MCF 10A (cell line): ENCODE measurements at regions not wholly inside any gene's neighbourhood (a gene's known extent, or its start where the extent isn't known, plus 50 kb on each side); places are given as distances from the start of the nearest gene placed in this dataset.
"Not testable (repeated sequence)": the region's sequence is repeated elsewhere in the genome, so short reads cannot be mapped to it uniquely, and the experiment has no call there.

ENCODE experiments used
- BruUV-seq: library from RNA; stranded (reverse); fragments of 400-500 nt; replicated peaks from 2 replicates; lab custom pipeline; 2021; lab: Mats Ljungman, UMichigan
- CTCF ChIA-PET: fragments of 300-600 bp; sonication (Branson Sonifier 250); formaldehyde crosslinking; extraction: SDS; loops from one replicate; lab custom pipeline; 2021; ENCODE audit warnings: antibody characterized with exemption, inconsistent platforms; lab: Yijun Ruan, JAX
- POLR2A ChIA-PET: fragments of 300-600, 350-650 bp; sonication (Branson Sonifier 250); formaldehyde crosslinking; extraction: SDS; loops from one replicate; lab custom pipeline; 2020; ENCODE audit warnings: antibody characterized with exemption, inconsistent platforms; lab: Yijun Ruan, JAX
- DNase-seq: peaks from one replicate; pipeline ENCODE4 v3.0.0-alpha.2; 2018; ENCODE audit not compliant: unreplicated experiment
- H3K27ac Mint-ChIP-seq: one replicate; pipeline ENCODE4 v1.8.0; 2022; ENCODE audit warnings: mild to moderate bottlenecking, low read depth, mixed read lengths; ENCODE audit not compliant: unreplicated experiment
- H3K27me3 Mint-ChIP-seq: one replicate; pipeline ENCODE4 v1.8.0; 2022; ENCODE audit warnings: mixed read lengths; ENCODE audit not compliant: insufficient read depth, unreplicated experiment
- H3K36me3 Mint-ChIP-seq: one replicate; pipeline ENCODE4 v1.8.0; 2022; ENCODE audit warnings: mild to moderate bottlenecking, moderate library complexity, mixed read lengths; ENCODE audit not compliant: insufficient read depth, unreplicated experiment
- H3K4me1 Mint-ChIP-seq: one replicate; pipeline ENCODE4 v1.8.0; 2022; ENCODE audit warnings: mixed read lengths; ENCODE audit not compliant: insufficient read depth, unreplicated experiment
- H3K4me3 Mint-ChIP-seq: one replicate; pipeline ENCODE4 v1.8.0; 2022; ENCODE audit warnings: mild to moderate bottlenecking, moderate library complexity, mixed read lengths; ENCODE audit not compliant: unreplicated experiment
- H3K9me3 Mint-ChIP-seq: one replicate; pipeline ENCODE4 v1.8.0; 2022; ENCODE audit warnings: mixed read lengths; ENCODE audit not compliant: unreplicated experiment
- intact Hi-C: fragments of 100-400 bp; cut with micrococcal nuclease; formaldehyde crosslinking; loops from 2 replicates; pipeline ENCODE4 v1.14.1; 2022
- TF ChIP-seq, protein P1 (sequence below): fragments of 200-600 bp; IDR thresholded peaks from one replicate; pipeline ENCODE4 v1.8.0; 2022; ENCODE audit warnings: antibody characterized with exemption, mild to moderate bottlenecking; ENCODE audit not compliant: unreplicated experiment

DNA sequence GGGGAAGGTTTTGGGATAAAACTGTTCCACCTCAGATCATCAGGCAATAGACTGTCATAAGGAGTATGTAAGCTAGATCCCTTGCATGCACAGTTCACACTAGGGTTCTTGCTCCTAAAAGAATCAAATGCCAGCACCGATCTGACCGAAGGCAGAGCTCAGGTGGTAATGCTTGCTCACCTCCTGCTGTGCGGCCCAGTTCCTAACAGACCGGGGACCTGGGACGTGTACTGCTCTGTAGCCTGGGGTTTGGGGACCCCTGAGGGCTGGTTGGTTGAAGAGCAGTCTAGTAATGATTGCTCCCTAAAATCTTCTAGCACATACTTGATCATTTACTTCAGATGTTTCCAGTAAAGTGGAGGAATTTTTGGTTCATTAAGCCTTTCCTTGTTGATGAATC, 173.1 kb upstream of the SLIT2 start:
- ChIA-PET POLR2A (no interaction called here), CTCF (no interaction called here)
- H3K27me3 Mint-ChIP-seq = no peaks in the 10 kb centered on the region
- BruUV-seq = no TSS peak
- H3K4me1 Mint-ChIP-seq = no peaks in the 10 kb centered on the region
- no peak overlapping the region for H3K27ac Mint-ChIP-seq
- H3K4me3 Mint-ChIP-seq = no peak overlapping the region
- intact Hi-C loops = loop anchor here (10.0 kb wide), 1 partner anchor 774 kb away; no protein-coding TSS in a partner anchor
- TF ChIP-seq, protein P1, sequence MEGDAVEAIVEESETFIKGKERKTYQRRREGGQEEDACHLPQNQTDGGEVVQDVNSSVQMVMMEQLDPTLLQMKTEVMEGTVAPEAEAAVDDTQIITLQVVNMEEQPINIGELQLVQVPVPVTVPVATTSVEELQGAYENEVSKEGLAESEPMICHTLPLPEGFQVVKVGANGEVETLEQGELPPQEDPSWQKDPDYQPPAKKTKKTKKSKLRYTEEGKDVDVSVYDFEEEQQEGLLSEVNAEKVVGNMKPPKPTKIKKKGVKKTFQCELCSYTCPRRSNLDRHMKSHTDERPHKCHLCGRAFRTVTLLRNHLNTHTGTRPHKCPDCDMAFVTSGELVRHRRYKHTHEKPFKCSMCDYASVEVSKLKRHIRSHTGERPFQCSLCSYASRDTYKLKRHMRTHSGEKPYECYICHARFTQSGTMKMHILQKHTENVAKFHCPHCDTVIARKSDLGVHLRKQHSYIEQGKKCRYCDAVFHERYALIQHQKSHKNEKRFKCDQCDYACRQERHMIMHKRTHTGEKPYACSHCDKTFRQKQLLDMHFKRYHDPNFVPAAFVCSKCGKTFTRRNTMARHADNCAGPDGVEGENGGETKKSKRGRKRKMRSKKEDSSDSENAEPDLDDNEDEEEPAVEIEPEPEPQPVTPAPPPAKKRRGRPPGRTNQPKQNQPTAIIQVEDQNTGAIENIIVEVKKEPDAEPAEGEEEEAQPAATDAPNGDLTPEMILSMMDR = no peak
- H3K9me3 Mint-ChIP-seq = peaks cover 13% of the 10 kb centered on the region
- no peaks in the 10 kb centered on the region for H3K36me3 Mint-ChIP-seq
- no peak for DNase-seq

DNA sequence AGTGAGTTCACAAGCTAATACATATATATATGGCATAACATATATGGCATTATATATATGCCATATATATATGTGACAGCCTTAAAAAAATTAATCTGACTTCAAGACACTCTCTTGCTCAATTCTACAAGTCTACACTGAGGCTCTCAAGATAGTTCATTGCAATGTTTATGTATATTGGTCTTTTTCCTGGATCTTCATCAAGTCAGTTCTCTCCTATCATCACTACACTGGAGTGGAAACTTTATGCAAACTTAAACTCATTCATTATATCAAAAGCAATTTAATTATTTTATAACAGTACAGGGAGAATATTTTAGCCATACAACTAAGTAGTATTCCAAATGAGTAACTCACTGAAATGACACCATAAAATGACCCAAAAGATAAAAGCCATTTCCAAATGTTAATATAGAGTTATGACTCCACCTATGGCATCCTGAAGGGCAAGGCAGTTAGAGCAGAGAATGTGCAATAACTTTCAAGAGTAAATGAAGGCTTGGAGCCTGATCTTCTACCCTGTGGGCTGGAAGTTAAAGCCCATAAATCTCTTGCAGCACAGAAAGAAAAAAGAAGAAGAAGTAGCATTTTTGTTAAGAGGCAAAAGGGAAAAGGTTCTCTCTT, 176.3 kb upstream of the SLIT2 start:
- H3K27ac Mint-ChIP-seq = no peak overlapping the region
- CTCF ChIA-PET = no interaction called here
- no peak for DNase-seq
- BruUV-seq = no TSS peak
- POLR2A ChIA-PET = interaction anchor here (0.7 kb wide), 1 partner anchor 240 kb away, joined by 3 read pairs; no protein-coding TSS in a partner anchor
- H3K27me3 Mint-ChIP-seq = no peaks in the 10 kb centered on the region
- intact Hi-C loops = loop anchor here (10.0 kb wide), 1 partner anchor 771 kb away; no protein-coding TSS in a partner anchor
- no peaks in the 10 kb centered on the region for H3K4me1 Mint-ChIP-seq
- TF ChIP-seq, protein P1 = no peak
- no peak overlapping the region for H3K4me3 Mint-ChIP-seq
- no peaks in the 10 kb centered on the region for H3K36me3 Mint-ChIP-seq
- no peaks in the 10 kb centered on the region for H3K9me3 Mint-ChIP-seq

GRCh38 chr4:20074450-20074849, 177.3 kb upstream of the SLIT2 start:
- Mint-ChIP-seq H3K27ac (no peak overlapping the region), H3K27me3 (no peaks in the 10 kb centered on the region), H3K36me3 (no peaks in the 10 kb centered on the region), H3K4me3 (no peak overlapping the region), H3K9me3 (no peaks in the 10 kb centered on the region), H3K4me1 (no peaks in the 10 kb centered on the region)
- TF ChIP-seq, protein P1 = no peak
- POLR2A ChIA-PET = interaction anchor here (0.7 to 1.3 kb wide), 3 partner anchors 9 to 500 kb away, joined by 3 read pairs; no protein-coding TSS in a partner anchor
- no peak for DNase-seq
- intact Hi-C loops = loop anchor here (10.0 kb wide), 1 partner anchor 770 kb away; no protein-coding TSS in a partner anchor
- BruUV-seq = no TSS peak
- CTCF ChIA-PET = interaction anchor here (0.6 to 1.0 kb wide), 3 partner anchors 23 to 487 kb away, joined by 3 read pairs; no protein-coding TSS in a partner anchor

GRCh38 chr4:20065952-20066351, 185.8 kb upstream of the SLIT2 start:
- ChIA-PET CTCF (interaction anchor here (0.6 kb wide), 1 partner anchor 811 kb away, joined by 3 read pairs; no protein-coding TSS in a partner anchor), POLR2A (interaction anchor here (1.1 kb wide), 1 partner anchor 9 kb away, joined by 3 read pairs; no protein-coding TSS in a partner anchor)
- Mint-ChIP-seq H3K27ac (no peak overlapping the region), H3K4me1 (no peaks in the 10 kb centered on the region), H3K27me3 (no peaks in the 10 kb centered on the region), H3K4me3 (no peak overlapping the region), H3K36me3 (no peaks in the 10 kb centered on the region), H3K9me3 (no peaks in the 10 kb centered on the region)
- intact Hi-C loops = no loop called here
- DNase-seq = no peak
- BruUV-seq = no TSS peak
- TF ChIP-seq, protein P1 = no peak

- intact Hi-C loops, H3K9me3 Mint-ChIP-seq, H3K4me3 Mint-ChIP-seq, CTCF ChIA-PET, H3K27ac Mint-ChIP-seq, DNase-seq, H3K4me1 Mint-ChIP-seq, H3K27me3 Mint-ChIP-seq, H3K36me3 Mint-ChIP-seq, POLR2A ChIA-PET, BruUV-seq: not testable (repeated sequence)
These were observed 188.8 kb upstream of the SLIT2 start for GRCh38 chr4:20062857-20063256.
